GM12891 (cell line): ENCODE measurements at regions not wholly inside any gene's neighbourhood (a gene's known extent, or its start where the extent isn't known, plus 50 kb on each side); places are given as distances from the start of the nearest gene placed in this dataset.

Source experiments
- PAX5 ChIP-seq: IDR thresholded peaks from 2 replicates; pipeline ENCODE4 v1.6.1; 2011; ENCODE audit warnings: low read length, moderate library complexity, mild to moderate bottlenecking; ENCODE audit not compliant: insufficient read depth, severe bottlenecking
- POLR2A ChIP-seq: IDR thresholded peaks from 2 replicates; pipeline ENCODE4 v1.6.1; 2011; ENCODE audit warnings: low read depth, low read length, control low read depth
- SPI1 ChIP-seq: IDR thresholded peaks from 2 replicates; pipeline ENCODE4 v1.6.1; 2011; ENCODE audit warnings: low read depth, low read length, control low read depth
- TAF1 ChIP-seq: IDR thresholded peaks from 2 replicates; pipeline ENCODE4 v1.6.1; 2011; ENCODE audit warnings: low read depth, low read length, control low read depth

- TF ChIP-seq POLR2A (no peak), SPI1 (no peak), PAX5 (no peak), TAF1 (no peak)
These were observed 177.2 kb downstream of the POU4F1 start for GRCh38 chr13:78426183-78426582.
